GM20431 (cell line): ENCODE measurements at regions not wholly inside any gene's neighbourhood (a gene's known extent, or its start where the extent isn't known, plus 50 kb on each side); places are given as distances from the start of the nearest gene placed in this dataset.
"Not testable (repeated sequence)": the region's sequence is repeated elsewhere in the genome, so short reads cannot be mapped to it uniquely, and the experiment has no call there.

Experiments
- in situ Hi-C: fragments of 300-500 bp; cut with MseI, MboI; formaldehyde crosslinking; loops from one replicate; pipeline ENCODE4 v1.15.0; 2020; ENCODE audit warnings: low sequenced_read_pairs; ENCODE audit not compliant: unreplicated experiment

DNA sequence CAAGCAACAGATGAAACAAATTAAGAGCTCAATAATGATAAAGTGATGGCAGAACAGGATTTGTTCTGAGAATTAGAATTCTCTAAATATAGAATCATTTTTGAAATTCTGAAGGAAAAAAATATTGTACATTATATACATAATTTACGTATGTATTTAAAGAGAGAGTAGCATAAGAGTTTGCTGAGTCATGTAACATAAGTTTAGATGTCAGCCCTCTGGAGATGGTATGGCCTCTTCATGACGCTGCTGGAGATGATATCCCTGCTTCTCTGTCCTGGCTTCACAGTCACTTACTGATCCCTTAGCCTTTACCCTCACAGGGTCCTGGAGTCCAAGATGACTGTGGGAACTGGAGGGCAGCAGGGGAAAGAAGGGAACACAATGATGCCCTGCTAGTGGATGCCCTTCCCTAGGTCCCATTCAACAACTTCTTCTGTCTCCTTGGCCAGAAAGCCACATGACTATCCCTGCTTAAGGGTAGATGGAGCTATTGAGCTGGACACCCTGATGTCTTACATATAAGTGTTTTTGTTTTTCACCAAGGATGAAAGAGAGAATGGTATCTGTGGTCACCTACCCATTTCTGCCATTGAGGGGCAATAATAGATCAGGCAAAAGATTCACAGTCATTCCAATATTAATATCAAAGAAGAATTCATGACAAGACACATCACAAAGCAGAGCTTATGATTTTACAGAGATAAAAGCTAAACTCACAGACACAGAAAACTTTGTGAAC, 753.1 kb downstream of the TBC1D22A start:
- in situ Hi-C loops = no loop called here

DNA sequence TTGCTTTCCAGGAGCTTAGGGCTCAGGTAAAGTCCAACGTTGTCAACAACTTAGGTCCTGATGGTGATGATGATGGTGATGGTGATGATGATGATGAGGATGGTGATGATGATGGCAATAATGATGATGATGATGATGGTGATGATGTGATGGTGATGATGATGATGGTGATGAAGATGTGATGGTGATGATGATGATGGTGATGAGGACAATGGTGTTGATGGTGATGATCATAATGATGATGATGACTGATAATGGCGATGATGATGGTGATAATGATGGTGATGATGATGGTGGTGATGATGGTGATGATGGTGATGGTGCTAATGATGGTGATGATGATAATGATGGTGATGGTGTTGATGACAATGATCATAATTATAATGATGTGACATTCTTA, 750.2 kb downstream of the TBC1D22A start:
- in situ Hi-C loops = no loop called here

DNA sequence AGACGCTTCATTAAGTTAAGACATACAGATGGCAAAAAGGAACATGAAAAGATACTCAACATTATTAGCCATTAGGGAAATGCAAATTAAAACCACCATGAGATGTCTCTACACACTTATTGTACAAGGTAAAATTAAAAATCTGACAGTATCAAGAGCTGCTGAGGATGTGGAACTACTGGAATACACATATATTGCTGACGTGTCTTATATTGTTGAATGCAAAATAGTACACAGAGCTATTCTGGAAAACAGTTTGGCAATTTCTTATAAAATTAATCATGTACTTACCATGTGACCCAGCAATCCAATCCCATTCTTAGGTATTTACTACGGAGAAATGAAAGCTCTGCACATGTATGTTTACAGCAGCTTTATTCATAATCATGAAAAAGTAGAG, 742.5 kb downstream of the TBC1D22A start:
- in situ Hi-C loops = no loop called here

DNA sequence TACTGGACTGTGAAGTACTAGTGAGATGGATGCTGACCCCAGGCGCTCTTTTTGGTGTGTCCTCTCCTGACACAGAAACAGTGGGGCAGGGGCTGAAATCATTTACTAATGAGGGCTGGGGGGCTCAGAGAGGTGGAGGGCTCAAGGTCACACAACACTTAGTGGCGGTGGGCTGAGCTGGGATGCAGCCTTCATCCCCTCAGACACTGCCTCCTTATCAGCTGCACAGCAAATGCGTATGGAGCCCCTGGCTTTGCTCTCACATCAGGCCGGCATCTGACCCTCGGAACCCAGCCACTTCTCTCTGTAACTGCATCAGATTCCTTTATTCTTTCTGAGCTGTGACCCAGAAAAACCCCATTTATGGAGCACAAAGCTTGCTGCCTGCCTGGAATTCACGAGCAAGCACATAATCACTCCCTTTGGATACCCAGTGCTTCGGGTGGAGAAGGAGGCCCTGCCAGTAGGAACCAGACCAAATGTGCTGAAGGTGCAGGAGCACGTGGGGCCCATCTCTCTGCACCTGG, 736.6 kb downstream of the TBC1D22A start:
- in situ Hi-C loops = no loop called here

DNA sequence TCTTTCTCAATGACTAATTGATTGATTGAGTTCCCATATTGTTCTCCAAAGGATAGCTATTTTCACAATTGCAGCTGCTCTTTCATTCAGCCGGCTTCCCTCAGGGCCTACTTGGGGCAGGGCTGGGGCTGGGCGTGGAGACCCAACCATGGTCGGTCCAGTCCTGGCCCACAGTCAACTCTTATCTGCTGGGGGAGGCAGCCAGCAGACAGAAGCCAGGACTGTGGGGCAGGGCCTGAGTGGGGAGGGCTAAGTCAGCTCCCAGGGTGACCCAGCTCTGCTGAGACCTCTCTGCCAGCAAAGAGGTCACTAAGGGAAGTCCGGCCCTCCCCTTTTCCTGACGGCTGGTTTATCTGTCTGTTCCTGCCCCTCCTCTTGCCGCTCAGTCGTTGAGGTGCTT, 735.2 kb downstream of the TBC1D22A start:
- in situ Hi-C loops = no loop called here

DNA sequence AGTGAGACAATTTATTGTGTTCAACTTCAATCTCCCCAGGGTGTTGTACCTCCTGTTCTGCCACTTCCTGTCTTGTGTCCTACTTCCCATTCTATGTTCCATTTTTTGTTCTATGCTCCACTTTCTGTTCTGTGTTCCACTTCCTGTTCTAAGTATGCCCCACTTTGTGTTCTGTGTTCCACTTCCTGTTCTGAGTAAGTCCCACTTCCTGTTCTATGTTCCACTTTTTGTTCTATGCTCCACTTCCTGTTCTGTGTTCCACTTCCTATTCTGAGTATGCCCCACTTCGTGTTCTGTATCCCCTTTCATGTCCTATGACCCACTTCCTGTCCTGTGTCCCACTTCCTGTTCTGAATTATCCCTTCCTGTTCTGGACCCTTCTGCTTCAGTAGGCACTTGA, 732.7 kb downstream of the TBC1D22A start:
- in situ Hi-C loops = no loop called here

DNA sequence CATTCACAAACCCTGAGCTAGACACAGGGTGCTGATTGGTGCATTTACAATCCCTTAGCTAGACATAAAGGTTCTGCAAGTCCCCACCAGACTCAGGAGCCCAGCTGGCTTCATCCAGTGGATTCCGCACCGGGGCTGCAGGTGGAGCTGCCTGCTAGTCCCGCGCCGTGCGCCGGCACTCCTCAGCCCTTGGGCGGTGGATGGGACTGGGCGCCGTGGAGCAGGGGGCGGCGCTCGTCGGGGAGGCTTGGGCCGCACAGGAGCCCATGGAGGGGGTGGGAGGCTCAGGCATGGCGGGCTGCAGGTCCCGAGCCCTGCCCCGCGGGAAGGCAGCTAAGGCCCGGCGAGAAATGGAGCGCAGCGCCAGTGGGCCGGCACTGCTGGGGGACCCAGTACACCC, 725.7 kb downstream of the TBC1D22A start:
- in situ Hi-C loops = not testable (repeated sequence)

DNA sequence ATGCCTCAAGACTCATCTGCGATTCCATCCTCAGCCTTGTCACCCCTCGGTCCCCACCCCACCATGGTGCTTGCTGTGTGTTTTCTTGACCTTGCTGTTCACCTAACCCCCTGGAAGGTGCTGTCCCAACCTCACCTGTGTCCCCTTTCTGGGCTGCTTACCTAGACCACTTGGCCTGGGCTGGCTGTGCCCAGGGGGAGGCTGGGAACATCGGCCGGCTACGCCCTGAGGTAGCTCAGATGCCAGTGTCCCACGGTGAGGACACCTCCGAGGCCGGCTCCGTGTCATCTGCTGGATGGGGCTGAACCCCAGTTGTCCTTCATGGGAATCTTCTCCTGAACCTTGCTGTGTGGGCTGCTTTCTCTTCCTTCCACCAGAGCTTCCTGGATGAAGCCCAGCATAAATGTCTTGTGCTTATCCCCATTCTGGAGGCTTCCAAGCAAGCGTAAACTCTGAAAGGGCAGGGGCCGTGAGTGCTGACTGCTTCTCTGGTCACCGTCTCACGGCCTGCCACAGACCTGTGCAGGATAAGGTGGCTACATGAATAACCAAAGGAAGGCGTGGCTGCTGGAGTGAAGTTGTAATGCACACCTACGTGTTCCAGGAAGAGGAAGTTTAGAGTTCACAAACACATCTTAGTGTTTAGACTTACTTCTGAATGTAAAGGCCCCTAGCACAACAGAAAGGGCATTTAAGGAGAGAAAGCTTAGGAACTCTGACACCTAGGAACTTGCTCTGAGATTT, 724.3 kb downstream of the TBC1D22A start:
- in situ Hi-C loops = no loop called here

DNA sequence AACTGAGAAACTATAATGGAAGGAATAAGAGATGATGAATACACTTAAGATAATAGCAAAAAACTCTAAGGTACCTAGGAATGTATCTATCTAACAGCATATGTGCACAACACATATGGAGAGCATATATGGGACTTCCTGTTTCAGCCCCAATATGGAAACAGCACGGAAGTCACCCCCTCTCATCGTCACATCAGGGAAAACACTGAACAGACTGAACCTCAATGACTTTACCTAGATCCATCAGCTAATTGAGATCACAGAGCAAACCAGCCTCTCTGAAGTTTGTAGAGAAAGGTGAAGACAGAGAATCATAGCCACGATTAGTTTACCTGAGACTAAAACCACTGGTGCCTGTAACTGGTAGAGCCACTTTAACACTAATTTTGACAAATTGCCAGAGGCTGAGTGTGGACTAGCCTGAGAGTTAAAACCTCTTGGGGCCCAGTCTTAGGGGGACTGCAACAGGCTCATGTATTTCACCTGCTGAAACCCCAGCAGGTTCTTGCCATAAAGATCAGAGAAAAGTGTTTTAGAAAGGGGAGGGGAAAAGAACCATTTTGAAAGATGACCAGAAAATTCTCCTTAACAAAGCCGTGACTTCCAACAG, 722.6 kb downstream of the TBC1D22A start:
- in situ Hi-C loops = no loop called here

DNA sequence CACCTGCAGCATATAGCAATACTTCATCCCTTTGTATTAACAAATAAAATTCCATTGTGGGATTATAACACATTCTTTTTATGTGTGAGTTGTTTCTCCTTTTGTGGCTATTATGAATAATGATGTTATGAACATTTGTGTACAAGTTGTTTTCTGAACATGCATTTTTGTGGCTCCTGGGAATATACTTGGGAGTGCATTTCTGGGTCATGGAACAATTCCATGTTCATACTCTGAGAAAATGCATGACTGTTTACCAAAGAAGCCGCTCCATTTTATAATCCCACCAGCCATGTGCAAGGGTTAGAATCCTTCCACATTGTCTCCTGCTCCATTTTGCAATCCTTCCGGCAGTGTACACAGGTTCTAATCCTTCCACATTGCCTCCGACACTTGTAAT, 713.8 kb downstream of the TBC1D22A start:
- in situ Hi-C loops = no loop called here

DNA sequence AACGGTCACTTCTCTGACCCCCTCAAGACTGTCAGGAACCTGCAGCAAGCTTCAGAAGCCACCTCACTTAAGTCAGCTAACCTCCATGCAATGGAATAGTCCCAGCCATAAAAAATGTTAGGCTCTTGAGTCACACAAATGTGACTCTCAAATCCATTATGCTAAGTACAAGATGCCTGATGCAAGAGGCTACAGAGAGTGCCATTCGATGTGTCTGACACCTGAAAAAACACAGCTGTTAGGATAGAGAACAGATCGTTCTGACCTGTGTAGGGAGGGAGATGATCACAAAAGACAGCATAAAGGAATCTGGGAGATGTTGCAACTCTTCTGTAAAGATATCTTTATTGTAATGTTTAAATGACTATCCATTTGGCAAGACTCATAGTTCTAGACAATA, 712.4 kb downstream of the TBC1D22A start:
- in situ Hi-C loops = no loop called here

DNA sequence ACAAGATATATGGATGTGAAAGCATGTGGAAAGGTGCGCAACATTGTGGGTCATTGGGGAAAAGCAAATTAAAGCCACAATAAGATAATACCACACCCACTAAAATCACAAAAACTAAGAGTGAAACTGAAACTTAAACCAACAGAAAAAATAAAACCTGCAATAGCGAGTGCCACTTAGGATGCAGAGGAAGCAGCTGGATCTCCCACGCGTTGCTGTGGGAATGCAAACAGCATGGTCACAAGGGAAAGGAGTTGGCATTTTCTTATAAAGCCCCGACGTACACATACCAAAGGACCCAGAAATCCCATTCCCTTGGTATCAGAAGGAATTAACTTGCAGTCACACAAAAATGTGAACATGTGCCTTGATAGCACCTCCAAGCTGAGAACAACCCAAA, 712.0 kb downstream of the TBC1D22A start:
- in situ Hi-C loops = no loop called here

DNA sequence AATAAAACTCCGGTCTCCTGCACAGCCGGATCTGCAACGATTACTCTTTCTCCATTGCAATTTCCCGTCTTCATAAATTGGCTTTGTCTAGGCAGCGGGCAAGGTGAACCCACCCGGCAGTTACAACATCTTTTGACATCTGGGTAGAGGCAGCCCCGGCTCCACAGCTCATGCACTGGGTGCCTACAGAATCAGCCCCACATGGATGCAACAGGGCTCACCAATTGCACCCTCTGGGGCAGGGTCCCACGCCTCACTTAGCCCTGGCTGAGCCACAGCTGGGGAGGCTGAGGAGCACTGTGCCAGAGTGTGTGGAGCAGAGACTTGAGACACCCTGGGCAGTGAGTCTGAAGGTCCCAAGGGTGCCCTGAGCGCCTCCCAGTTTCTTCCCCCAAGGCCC, 710.2 kb downstream of the TBC1D22A start:
- in situ Hi-C loops = no loop called here

DNA sequence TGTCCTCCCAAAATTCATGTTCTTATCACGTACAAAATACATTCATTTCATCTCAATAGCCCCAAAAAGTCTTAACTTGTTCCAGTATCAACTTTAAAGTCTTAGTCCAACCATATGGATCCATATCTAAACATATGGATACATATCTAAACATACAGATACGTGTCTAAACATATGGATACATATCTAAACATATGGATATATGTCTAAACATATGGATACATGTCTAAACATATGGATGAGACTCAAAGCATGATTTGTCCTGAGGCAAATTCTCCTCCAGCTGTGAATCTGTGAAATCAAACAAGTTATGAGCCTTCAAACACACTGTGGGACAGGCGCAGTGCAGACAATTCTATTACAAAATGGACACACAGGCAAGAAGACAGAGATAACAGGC, 709.0 kb downstream of the TBC1D22A start:
- in situ Hi-C loops = no loop called here

DNA sequence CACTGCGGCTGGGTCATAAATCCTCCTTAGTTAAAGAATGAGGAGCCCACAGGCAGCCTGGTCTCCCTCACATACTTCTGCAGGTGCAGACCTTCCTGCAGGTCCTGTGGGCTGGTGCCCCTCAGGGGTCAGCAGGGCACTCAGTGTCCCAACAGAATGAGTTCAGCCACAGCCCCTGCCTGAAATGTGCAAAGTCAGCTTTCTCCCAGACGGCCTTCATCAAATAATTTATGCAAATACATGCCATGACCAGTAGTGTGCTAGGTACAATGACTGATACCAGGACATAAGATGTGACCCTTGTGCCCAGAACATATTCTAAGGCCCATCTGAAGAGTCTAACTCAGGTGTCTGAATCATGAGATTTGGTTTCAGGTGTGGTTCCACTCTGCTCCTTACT, 703.4 kb downstream of the TBC1D22A start:
- in situ Hi-C loops = no loop called here

DNA sequence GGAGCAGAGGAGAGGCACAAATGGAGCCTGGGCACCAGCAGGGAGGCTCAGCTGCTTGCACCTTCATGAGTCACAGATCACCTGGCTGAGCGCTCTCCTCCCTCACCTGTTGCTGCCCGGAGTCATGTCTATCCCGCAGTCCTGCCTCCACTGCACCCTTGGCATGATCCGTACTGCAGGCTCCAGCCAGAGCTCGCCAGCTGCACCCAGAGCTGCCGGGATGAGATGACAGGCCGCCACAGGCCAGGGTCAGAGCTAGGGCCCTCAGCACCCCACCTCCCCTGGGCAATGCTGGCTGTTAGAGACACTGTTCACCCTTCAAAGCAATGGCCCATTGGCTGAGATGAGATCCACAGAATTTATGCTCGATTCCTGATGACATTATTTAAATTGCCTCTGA, 702.8 kb downstream of the TBC1D22A start:
- in situ Hi-C loops = no loop called here

DNA sequence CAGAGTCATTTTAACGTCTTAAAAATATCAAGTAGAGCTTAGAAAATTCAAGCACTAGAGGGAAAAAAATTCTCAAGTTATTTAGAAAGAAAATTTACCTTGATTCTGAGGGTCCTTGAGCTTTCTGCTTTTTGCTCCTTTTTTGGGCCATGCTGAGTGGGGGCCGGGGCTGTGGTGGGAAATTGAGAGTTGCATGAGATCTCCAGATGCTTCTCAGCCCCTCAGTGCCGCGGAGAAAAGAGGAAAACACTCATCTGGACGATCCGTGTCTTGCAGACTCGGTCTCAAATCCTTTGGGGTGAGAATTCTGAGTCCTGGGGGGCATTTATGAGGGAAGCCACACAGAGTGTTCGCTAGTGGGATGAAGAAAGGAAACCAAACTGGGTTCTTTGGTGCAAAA, 700.8 kb downstream of the TBC1D22A start:
- in situ Hi-C loops = no loop called here

DNA sequence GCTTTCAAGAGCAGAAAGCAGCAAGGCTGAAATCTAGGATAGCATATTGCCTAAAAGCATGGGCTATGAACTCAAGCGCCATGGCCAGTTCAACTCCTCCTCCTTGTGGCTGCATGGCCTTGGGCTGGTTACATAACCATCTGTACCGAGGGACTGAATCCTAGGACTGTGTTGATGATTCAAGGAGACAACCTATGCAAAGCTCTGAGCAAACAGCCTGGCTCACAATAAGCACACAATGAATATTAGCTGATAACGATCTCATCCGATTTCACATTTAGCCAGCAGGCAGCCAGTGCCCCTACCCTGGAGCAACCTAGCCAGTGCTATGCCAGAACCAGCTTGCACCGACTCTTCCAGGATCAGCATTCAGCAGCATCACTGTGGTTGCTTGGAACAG, 698.4 kb downstream of the TBC1D22A start:
- in situ Hi-C loops = no loop called here

DNA sequence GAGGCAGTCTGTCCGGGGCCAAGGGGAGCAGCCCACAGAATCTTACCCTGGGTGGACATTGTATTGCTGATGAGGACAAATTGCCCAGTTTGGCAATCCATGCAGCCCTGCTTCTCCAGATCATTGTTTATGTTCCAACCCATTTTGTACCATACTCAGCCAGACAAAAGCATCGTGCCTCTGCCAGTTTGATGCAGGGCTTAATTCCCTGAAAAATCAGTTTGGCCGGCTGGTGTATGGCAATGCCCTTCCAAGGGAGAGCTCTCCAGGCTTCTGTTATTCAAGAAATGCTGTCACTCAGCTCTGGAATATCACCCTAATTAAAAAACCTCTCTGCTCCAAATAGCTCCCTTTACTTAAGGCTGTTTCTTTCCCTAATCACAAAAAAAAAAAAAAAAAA, 697.7 kb downstream of the TBC1D22A start:
- in situ Hi-C loops = no loop called here

DNA sequence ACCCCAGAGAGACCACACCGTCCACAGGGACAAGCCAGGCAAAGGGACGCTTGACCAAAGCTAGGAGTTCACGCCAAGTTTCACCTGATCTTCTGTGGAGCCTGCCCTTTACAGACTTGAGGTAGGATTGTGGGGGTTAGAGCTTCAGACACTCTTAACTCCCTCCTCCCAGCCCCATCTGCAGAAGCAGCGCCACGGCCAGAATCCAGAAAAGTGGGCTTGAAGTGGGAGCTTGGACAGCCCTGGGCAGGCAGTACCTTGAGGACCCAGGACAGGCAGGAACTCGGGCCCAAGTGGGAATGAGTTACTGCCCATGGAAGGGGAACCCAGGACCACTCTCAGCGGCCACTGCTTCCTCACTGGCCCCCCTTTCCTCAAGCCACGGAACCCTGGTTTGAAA, 695.9 kb downstream of the TBC1D22A start:
- in situ Hi-C loops = no loop called here
